NAMALWA (cell line): ENCODE measurements at regions not wholly inside any gene's neighbourhood (a gene's known extent, or its start where the extent isn't known, plus 50 kb on each side); places are given as distances from the start of the nearest gene placed in this dataset.
"Not testable (repeated sequence)": the region's sequence is repeated elsewhere in the genome, so short reads cannot be mapped to it uniquely, and the experiment has no call there.

Source experiments
- DNase-seq: peaks from one replicate; pipeline ENCODE4 v3.0.0-alpha.2; 2015; ENCODE audit warnings: low spot score

- DNase-seq = no peak
Observed at GRCh38 chrX:37904833-37905232, 57.5 kb upstream of the DYNLT3 start.

GRCh38 chrX:37905436-37906147 is 58.2 kb upstream of the DYNLT3 start:
- peak; percentile 50 for DNase-seq

- DNase-seq = no peak
Observed at GRCh38 chrX:37906357-37906756, 59.0 kb upstream of the DYNLT3 start.

DNA sequence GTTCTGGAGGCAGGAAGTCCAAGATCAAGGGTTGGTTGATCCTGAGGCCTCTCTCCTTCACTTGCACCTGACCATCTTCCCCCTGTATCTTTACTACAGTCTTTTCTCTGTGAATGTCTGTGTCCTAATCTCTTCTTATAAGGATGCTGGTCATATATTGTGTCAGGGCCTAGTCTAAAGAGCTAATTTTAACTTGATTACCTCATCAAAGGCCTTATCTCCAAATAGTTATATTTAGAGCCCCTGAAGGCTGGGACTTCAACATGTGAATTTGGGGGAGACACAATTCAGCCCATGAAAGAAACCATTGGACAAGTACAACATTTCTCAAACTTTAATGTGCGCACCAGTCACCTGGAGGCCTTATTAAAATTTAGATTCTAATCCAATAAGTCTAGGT is 62.8 kb upstream of the DYNLT3 start:
- DNase-seq = no peak

- no peak for DNase-seq
Observed at GRCh38 chrX:37912304-37912703, 64.9 kb upstream of the DYNLT3 start.

- DNase-seq = no peak
Observed at GRCh38 chrX:37912777-37913176, 65.4 kb upstream of the DYNLT3 start.

DNA sequence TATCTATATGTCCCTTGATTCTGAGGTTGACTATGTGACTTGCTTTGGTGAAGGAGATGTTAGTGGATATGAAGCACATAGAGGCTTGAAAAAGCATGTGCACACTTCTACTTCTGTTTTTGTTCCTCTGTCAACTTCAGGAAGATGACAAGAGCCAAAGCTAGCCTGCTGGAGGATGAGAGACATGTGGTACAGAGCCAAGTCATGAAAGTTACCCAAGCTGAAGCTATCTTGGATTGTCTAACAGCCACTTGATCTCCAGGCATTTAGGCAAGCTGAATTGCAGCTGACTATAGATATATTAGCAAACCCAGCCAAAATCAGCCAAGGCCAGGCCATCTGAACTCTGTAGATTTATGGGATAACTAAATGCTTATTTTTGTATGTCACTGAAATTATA is 70.8 kb upstream of the DYNLT3 start:
- no peak for DNase-seq

DNA sequence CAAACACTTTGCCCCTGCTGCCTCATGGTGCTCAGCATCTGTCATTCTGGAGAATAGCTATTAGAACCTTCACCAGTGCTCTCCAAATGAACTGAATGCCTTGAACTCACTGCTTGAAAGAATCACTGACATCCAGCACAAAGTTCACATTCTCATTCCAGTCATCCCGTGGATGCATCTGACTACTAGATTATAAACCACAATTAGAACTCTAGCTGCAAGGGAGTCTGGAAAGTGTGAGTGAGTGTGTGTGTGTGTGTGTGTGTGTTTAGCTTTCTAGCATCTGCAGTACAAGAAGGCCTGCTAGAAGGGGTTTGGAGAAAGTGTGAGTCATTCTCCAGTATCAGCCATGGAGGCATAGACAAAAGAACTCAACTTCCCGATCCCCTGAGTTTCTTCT is 71.3 kb upstream of the DYNLT3 start:
- DNase-seq = no peak

DNA sequence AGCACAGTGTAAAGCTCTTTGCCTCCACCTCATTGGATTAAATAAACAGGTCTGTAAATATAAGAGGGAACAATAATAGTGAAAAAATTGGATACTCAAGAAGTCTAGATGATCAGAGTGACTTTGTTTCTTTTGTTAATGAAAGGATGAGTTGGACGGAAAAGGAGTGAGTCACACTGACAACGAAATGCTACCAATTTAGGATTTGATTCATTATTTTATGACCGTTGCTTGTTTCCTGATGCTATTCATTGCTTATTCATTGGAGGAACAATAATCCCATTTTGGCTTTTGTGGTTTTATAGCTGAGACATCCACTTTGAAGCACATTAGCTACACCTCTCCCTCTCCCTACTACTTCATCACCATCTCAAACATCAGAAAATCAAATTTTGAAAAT is 74.4 kb upstream of the DYNLT3 start:
- DNase-seq = no peak

- DNase-seq = no peak
Observed at GRCh38 chrX:37922928-37923327, 75.6 kb upstream of the DYNLT3 start.

- not testable (repeated sequence) for DNase-seq
Observed at GRCh38 chrX:37925761-37926160, 78.4 kb upstream of the DYNLT3 start.

DNA sequence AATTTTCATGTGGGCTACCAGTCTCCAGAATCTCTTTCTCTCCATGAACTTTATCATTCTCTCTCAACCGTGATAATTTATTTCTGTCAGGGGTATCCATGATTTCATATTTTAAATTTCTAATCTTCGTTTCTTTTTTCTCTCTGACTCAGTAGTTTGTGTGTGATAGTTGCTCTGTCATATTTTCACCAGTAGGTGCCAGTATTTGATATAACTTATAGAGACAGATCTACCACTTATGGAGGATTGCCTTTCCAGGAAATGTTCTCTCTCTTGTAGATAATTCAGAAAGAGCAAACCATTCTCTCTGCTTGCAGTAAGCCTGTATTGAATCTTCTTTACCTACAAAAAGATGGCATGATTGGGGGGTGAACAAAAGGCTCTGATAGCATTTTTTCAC is 79.3 kb upstream of the DYNLT3 start:
- DNase-seq = peak; percentile 56

- DNase-seq = no peak
Observed at GRCh38 chrX:37942170-37942569, 64.2 kb upstream of the SYTL5 start.

DNA sequence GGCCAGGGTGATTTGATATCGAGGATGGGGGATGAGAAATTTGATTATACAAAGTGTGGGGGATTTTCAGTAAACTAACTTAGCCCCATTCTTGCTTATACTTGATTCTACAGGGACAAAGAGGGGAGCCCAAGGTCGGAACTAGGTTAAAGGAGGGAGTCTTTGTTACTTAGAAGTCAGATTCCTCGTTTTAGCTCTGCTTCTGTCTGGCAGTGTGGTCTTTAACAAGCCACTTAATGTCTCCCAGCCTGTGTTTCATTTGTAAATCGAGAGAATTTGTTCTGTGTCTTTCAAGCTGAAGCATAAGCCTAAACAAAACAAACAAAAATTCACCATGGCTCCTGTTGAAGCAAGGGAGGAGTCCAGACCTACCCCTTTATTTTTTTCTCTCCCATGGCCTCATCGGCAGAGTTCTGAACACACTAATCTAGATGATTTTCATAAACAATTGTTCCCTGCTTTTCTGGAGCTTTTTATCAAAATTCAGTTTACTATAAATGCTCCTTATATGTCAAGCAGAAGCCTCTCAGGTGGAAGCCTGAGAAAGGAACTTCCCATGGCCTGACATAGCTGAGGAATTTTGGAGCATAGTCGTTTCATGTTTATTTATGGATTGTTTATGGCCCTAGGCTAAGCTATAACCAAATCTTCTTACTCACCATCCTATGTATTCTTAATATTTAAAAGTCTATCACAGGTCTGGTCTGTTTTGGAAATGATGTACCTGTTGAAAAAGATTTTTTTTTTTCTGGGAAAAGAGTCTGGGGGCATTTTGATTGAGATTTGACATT is 62.6 kb upstream of the SYTL5 start:
- no peak for DNase-seq

- DNase-seq = no peak
Observed at GRCh38 chrX:37946197-37946596, 60.2 kb upstream of the SYTL5 start.

GRCh38 chrX:37955273-37955672 is 51.1 kb upstream of the SYTL5 start:
- DNase-seq = no peak

GRCh38 chrX:37956223-37956622 is 50.1 kb upstream of the SYTL5 start:
- DNase-seq = no peak
